Breast epithelium (tissue), 3 donors: ENCODE measurements at regions not wholly inside any gene's neighbourhood (a gene's known extent, or its start where the extent isn't known, plus 50 kb on each side); places are given as distances from the start of the nearest gene placed in this dataset.

Experiments
- POLR2A ChIP-seq: fragments of 450-650 bp; IDR thresholded peaks from one replicate; pipeline ENCODE4 v1.6.1; 2016; ENCODE audit warnings: antibody characterized with exemption, mild to moderate bottlenecking, moderate library complexity
- POLR2AphosphoS5 ChIP-seq, 3 donors: sonication (generic); formaldehyde crosslinking; IDR thresholded peaks; one replicate each; pipeline ENCODE4 v1.6.1; 2017; ENCODE audit warnings: antibody characterized with exemption in 3 of 3
- TF ChIP-seq, protein P1 (sequence below), 3 donors: fragments of 450-650 bp; IDR thresholded peaks; one replicate each; pipeline ENCODE4 v1.5.1; 2016 to 2017; ENCODE audit warnings: antibody characterized with exemption in 3 of 3, mild to moderate bottlenecking in 3 of 3, moderate library complexity in 3 of 3

DNA sequence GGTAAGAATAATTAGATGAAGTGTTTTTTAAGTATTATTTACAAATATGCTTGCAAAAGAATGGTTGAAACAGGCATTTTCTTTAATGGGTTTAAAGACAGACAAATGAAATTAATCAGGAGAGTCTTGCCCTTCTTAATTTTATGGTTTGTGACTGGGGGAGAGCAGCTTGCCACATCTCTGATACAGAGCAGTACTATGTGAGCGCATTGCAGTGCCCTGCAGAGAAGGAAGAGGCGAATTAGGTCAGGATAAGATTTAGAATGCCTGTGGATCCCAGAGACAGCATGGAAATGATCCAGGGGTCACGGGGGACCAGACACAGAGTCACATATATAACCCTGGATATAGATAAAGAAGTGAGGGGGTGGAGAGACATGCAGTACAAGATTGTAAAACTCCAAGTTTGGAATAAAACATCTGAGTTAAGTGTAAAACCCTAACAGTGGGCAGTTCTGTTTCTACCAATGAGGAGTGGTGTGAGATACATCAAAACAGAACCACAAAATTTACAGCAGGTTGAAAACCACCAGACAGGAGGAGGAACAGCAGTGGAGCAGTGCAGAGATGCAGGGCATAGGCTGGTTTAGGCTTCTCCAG is 125.5 kb downstream of the FAM204A start:
- TF ChIP-seq POLR2A (no peak), POLR2AphosphoS5 (IDR thresholded peaks at IDR 0.05) (no peak)
- TF ChIP-seq, protein P1, sequence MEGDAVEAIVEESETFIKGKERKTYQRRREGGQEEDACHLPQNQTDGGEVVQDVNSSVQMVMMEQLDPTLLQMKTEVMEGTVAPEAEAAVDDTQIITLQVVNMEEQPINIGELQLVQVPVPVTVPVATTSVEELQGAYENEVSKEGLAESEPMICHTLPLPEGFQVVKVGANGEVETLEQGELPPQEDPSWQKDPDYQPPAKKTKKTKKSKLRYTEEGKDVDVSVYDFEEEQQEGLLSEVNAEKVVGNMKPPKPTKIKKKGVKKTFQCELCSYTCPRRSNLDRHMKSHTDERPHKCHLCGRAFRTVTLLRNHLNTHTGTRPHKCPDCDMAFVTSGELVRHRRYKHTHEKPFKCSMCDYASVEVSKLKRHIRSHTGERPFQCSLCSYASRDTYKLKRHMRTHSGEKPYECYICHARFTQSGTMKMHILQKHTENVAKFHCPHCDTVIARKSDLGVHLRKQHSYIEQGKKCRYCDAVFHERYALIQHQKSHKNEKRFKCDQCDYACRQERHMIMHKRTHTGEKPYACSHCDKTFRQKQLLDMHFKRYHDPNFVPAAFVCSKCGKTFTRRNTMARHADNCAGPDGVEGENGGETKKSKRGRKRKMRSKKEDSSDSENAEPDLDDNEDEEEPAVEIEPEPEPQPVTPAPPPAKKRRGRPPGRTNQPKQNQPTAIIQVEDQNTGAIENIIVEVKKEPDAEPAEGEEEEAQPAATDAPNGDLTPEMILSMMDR (IDR thresholded peaks at IDR 0.05), result no peak
